B cell (primary cell): ENCODE measurements at regions not wholly inside any gene's neighbourhood (a gene's known extent, or its start where the extent isn't known, plus 50 kb on each side); places are given as distances from the start of the nearest gene placed in this dataset.

ENCODE experiments used
- EZH2 ChIP-seq: IDR thresholded peaks from 2 replicates; pipeline ENCODE4 v1.6.1; 2012; ENCODE audit warnings: borderline replicate concordance, low read depth, mild to moderate bottlenecking, moderate library complexity, low read length; ENCODE audit not compliant: insufficient read depth, poor library complexity, severe bottlenecking
- TF ChIP-seq, protein P1 (sequence below): fragments of 200-600 bp; IDR thresholded peaks from one replicate; pipeline ENCODE4 v1.8.0; 2022; ENCODE audit warnings: antibody characterized with exemption, mild to moderate bottlenecking

DNA sequence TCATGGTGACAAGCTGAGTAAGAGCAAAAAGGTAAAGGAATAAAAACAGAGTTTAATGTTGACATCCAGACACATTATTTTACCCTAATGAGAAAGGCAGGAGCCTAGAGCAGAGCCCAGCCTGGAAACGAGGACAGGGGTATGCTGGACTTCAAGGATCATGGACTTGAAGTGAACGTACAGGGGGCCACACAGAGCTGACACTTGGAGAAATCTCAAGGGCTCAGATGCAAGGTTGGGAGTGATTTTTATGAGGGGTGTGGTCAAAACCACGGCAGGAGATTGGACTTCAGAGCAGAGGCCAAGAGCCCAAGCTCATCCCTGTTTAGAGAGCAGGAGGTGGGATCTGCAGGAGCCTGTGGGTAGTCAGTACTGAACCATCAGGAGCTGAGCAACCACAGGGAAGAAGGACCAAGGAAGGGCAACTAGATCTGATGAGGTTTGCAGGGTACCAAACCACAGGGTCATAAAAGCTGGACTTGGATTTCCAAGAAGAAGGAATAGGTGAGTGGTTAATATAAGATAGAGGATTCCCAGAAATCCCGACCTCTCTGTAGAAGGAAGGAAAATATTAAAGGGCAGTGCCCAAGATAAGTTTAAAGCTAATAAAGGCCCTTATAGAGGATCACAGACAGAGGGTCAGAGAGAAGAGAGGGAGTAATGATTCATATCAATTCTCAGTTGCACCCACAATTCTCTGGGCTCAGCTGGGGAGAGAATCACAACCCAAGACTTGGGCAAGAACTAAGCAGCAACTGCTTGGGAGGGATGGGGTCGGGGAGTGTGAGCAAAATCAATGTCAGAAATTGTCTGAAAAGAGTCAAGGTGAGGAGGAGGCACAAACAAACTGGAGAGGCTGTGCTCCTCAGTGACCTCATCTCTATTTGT, 331.7 kb downstream of the SOX9 start:
- TF ChIP-seq, protein P1, sequence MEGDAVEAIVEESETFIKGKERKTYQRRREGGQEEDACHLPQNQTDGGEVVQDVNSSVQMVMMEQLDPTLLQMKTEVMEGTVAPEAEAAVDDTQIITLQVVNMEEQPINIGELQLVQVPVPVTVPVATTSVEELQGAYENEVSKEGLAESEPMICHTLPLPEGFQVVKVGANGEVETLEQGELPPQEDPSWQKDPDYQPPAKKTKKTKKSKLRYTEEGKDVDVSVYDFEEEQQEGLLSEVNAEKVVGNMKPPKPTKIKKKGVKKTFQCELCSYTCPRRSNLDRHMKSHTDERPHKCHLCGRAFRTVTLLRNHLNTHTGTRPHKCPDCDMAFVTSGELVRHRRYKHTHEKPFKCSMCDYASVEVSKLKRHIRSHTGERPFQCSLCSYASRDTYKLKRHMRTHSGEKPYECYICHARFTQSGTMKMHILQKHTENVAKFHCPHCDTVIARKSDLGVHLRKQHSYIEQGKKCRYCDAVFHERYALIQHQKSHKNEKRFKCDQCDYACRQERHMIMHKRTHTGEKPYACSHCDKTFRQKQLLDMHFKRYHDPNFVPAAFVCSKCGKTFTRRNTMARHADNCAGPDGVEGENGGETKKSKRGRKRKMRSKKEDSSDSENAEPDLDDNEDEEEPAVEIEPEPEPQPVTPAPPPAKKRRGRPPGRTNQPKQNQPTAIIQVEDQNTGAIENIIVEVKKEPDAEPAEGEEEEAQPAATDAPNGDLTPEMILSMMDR = no peak
- no peak for TF ChIP-seq EZH2
